GM12872 (cell line): ENCODE measurements at regions not wholly inside any gene's neighbourhood (a gene's known extent, or its start where the extent isn't known, plus 50 kb on each side); places are given as distances from the start of the nearest gene placed in this dataset.

ENCODE experiments used
- TF ChIP-seq, protein P1 (sequence below): IDR thresholded peaks from 3 replicates; pipeline ENCODE4 v1.5.1; 2011; ENCODE audit warnings: low read depth, mild to moderate bottlenecking, low read length, moderate library complexity; ENCODE audit not compliant: insufficient read depth

DNA sequence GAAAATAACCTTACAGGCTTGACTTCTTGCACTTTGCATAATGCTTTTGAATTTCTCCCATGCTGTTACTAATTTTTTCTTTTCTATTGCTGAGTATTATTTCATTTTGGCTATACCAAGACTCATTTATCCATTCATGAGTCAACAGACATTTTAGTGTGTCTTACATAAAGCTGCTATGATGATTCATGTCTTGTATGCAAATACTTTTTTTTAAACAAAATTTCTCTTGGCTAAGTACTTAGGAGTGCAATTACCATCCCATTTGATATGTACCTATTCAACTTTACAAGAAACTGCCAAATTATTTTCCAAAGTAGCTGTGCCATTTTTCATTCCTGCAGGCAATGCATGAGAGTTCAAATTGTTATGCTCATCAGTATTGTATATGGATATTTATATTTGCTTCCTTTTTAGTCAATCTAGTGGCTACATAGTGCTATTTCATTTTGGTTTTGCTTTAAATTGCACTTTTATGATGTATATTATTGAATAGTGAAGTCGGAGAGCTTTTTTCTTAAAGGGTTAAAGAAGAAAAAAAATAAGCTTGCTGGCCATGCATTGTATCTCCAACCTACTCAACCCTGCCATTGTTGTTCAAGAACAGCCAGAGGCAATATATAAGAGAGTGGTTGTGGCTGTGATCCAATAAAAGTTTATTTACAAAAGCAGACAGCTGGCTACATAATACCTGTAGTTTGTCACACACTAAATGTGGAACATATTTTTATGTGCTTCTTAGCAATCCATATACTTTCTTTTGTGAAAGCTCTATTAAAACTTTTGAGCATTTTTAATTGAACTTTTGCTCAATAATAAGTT is 862.8 kb downstream of the KCNT2 start:
- TF ChIP-seq, protein P1, sequence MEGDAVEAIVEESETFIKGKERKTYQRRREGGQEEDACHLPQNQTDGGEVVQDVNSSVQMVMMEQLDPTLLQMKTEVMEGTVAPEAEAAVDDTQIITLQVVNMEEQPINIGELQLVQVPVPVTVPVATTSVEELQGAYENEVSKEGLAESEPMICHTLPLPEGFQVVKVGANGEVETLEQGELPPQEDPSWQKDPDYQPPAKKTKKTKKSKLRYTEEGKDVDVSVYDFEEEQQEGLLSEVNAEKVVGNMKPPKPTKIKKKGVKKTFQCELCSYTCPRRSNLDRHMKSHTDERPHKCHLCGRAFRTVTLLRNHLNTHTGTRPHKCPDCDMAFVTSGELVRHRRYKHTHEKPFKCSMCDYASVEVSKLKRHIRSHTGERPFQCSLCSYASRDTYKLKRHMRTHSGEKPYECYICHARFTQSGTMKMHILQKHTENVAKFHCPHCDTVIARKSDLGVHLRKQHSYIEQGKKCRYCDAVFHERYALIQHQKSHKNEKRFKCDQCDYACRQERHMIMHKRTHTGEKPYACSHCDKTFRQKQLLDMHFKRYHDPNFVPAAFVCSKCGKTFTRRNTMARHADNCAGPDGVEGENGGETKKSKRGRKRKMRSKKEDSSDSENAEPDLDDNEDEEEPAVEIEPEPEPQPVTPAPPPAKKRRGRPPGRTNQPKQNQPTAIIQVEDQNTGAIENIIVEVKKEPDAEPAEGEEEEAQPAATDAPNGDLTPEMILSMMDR: no peak

DNA sequence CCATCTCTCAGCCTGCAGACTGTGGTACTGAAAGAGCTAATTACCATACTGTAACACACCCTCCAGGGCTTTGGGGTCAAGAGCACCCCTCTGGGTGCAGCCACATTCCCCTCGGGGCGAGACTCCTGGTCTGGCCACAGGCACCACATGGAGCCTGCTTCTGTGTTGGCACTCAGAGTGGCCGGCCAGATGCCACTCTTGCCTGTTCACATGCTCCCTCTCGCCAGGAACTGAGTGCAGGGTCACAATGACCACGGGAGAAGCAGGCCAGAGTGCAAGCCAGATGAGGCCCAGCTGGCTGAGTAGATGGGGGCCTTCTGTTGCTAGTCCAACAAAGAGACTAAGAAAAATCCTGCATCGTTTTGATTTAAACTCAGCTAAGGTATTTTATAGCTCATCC is 864.0 kb downstream of the KCNT2 start:
- TF ChIP-seq, protein P1: no peak

DNA sequence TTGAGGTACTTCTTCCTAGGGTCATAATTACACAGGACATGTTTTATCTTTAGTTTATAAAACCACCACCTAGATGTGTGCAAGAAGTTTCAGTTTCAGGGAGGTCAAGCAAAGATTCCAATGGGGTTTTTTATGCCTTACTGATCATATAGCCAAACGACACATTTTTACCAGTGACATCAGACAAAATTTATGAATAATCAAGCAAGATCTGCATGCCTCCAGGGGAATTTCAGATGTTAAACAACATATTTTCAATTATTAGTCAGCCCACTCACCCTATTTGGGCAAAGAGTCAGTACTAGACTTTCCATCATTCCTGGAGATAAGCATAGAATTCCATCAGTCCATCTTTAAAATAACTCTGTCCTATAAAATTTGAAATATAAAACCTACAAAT is 867.4 kb downstream of the KCNT2 start:
- TF ChIP-seq, protein P1: no peak

DNA sequence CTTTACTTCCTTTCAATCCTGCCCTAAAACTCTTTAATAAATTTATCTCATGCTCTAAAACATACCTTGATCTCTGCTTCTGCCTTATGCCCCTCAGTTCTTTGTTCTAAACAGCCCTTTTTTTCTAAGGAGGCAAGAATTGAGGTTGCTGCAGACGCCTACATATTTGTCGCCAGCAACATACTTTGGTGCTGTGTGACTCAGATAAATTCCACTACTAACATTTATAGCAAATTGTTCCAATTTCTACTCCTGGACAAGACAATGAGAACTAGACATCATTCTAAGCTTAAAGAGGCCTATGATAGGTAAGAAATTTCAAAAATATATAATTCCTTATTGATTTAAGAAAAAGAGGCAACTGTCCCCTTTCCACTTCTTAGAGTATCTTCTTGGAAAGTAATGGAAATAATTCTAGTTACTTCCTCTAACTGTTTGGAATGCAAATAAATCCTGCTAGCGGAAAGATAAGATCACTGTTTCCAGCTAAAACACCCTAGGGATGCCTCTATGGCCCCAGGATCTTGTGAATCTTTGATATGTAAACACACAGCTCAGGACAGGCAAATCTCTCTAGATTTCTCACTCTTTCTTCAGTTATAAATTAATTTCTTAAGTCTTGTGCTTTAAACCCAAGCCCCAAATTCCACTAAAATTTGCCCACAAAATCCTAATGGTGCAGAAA is 869.1 kb downstream of the KCNT2 start:
- TF ChIP-seq, protein P1: no peak

DNA sequence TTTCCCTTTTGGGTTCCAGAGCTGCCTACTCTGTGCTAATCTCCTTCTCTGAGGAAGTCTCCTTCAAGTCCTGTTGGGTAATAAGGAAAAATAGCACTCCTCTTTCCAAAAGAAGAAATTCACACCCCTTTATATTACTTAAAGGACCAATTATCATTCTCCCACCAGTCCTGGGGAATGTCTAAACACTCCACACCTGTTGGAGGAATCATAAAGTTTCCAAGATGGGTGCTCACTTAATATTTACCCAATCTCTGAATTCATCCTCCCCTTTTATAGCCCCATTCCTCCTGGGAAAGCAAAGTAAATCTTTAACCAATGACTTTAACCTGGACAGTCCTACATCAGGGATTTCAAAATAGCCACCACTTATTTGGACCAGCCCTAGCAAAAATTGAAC is 873.1 kb downstream of the KCNT2 start:
- TF ChIP-seq, protein P1: no peak

DNA sequence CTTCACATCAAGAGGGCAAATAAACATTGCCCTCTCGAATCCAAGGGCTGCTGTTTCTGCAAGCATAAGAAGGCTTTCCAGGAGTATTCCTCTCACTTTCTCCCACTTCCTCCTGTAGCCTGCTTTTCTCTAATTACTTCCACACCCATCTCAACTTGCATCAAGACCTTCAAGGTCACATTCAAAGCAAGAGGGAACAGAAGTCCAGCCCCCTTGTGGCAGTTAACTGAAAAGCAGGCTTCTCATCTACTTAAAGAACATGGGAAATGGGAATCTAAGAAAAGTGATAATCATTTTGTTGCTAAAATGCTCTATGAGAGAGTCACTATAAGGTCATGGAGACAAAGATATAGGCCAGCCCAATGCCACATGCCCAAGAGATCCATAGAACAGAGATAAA is 874.4 kb downstream of the KCNT2 start:
- TF ChIP-seq, protein P1: peak; percentile 60

DNA sequence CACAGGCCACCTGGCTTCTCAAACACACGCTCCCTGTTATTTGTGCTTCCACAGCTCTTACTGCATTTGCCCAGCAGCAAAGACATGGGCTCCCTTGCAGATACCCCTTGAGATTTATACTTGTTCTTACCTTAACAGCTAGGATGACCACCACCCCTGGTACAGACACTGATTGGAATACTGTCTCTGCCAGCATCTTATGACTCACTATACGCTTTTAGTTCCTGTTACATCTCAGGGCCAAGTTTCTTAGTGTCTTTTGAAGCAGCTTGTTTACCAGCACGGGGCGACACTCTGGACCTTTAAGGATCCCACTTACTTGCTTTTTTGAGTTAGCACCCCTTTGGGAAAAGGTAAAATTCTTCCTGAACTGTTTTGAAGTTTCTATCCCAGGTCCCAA is 874.8 kb downstream of the KCNT2 start:
- TF ChIP-seq, protein P1: no peak
